ENCODE measurements at regions not wholly inside any gene's neighbourhood (a gene's known extent, or its start where the extent isn't known, plus 50 kb on each side); places are given as distances from the start of the nearest gene placed in this dataset.

DNA sequence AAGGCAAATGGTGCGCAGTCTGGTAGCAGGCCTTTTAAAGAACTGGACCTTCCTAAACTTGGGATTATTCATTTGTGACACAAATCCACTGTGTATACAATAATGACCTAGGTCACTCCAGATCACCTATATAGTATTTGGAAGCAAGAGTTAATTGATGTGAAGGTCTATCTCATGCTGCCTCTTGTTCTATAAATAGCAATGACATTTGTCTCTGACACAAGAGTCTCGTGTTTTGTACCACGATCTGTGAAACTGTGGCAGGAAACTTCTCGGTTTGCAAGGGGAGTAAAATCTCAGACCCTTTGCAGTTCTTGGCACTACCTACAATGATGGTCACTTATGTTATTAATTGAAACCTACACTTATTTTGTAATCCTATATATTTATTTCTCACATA is 1408.4 kb downstream of the PCDH7 start:
- no peak for TF ChIP-seq YY1 (IDR thresholded peaks at IDR 0.05; ENCODE audit: insufficient read depth, insufficient read length)
- TF ChIP-seq SUZ12 (IDR thresholded peaks at IDR 0.05; ENCODE audit: extremely low read depth, insufficient read depth, insufficient read length): no peak
- TF ChIP-seq ZNF274 (IDR thresholded peaks at IDR 0.05; ENCODE audit: low read depth, low read length): no peak
- H3K4me1 ChIP-seq (ENCODE audit: insufficient read depth, insufficient read length): no peaks in the 10 kb centered on the region

GRCh38 chr4:32129967-32130366 is 1409.8 kb downstream of the PCDH7 start:
- no peak overlapping the region for H3K4me3 ChIP-seq (ENCODE audit: insufficient read length, low read depth)
- TF ChIP-seq ZNF274 (IDR thresholded peaks at IDR 0.05; ENCODE audit: low read depth, low read length): no peak
- TF ChIP-seq SUZ12 (IDR thresholded peaks at IDR 0.05; ENCODE audit: extremely low read depth, insufficient read depth, insufficient read length): no peak
- H3K4me1 ChIP-seq (ENCODE audit: insufficient read depth, insufficient read length): no peaks in the 10 kb centered on the region

More for the DNA sequence above, 1408.4 kb downstream of the PCDH7 start:
- H3K9ac ChIP-seq (ENCODE audit: insufficient read length, low read depth): no peak overlapping the region
- no peaks in the 10 kb centered on the region for H3K27me3 ChIP-seq (ENCODE audit: insufficient read depth, insufficient read length)
- H3K36me3 ChIP-seq (ENCODE audit: insufficient read depth, insufficient read length, low read length): no peaks in the 10 kb centered on the region
- no peak for DNase-seq (ENCODE audit: low read depth, low spot score)
- H3K9me3 ChIP-seq (ENCODE audit: insufficient read depth, low read length): no peaks in the 10 kb centered on the region
- no peak overlapping the region for H3K4me3 ChIP-seq (ENCODE audit: insufficient read length, low read depth)

DNA sequence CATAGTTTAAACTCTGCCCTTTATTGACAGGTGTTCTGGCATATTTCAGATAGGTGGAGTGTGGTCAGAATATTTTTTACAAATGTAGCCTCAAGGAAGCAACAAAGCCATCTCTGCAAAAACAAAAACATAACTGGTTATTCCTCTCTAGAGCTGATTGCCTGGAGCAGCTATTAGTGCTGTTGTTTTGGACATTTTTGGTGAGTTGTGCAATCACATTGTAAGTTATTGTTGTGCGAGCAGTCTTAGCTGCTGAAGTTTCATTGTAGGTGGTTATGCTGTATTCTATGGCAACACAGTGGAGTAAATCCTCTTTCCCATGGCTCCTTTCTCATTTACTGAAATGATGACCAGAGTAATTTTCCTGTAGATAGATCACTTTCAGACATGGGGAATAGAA is 1413.0 kb downstream of the PCDH7 start:
- H3K4me1 ChIP-seq (ENCODE audit: insufficient read depth, insufficient read length): no peaks in the 10 kb centered on the region
- no peak for TF ChIP-seq YY1 (IDR thresholded peaks at IDR 0.05; ENCODE audit: insufficient read depth, insufficient read length)
- TF ChIP-seq ZNF274 (IDR thresholded peaks at IDR 0.05; ENCODE audit: low read depth, low read length): no peak
- TF ChIP-seq SUZ12 (IDR thresholded peaks at IDR 0.05; ENCODE audit: extremely low read depth, insufficient read depth, insufficient read length): no peak
- no peak for DNase-seq (ENCODE audit: low read depth, low spot score)
- H3K9me3 ChIP-seq (ENCODE audit: insufficient read depth, low read length): no peaks in the 10 kb centered on the region
- H3K4me3 ChIP-seq (ENCODE audit: insufficient read length, low read depth): no peak overlapping the region
- no peak overlapping the region for H3K9ac ChIP-seq (ENCODE audit: insufficient read length, low read depth)
- H3K36me3 ChIP-seq (ENCODE audit: insufficient read depth, insufficient read length, low read length): no peaks in the 10 kb centered on the region
- H3K27me3 ChIP-seq (ENCODE audit: insufficient read depth, insufficient read length): no peaks in the 10 kb centered on the region

More at GRCh38 chr4:32129967-32130366, 1409.8 kb downstream of the PCDH7 start:
- no peak overlapping the region for H3K9ac ChIP-seq (ENCODE audit: insufficient read length, low read depth)
- no peaks in the 10 kb centered on the region for H3K36me3 ChIP-seq (ENCODE audit: insufficient read depth, insufficient read length, low read length)
- DNase-seq (ENCODE audit: low read depth, low spot score): no peak
- H3K9me3 ChIP-seq (ENCODE audit: insufficient read depth, low read length): no peaks in the 10 kb centered on the region
- H3K27me3 ChIP-seq (ENCODE audit: insufficient read depth, insufficient read length): no peaks in the 10 kb centered on the region

- Histone ChIP-seq H3K27me3 (ENCODE audit: insufficient read depth, insufficient read length) (no peaks in the 10 kb centered on the region), H3K9me3 (ENCODE audit: insufficient read depth, low read length) (no peaks in the 10 kb centered on the region), H3K4me1 (ENCODE audit: insufficient read depth, insufficient read length) (no peaks in the 10 kb centered on the region), H3K9ac (ENCODE audit: insufficient read length, low read depth) (no peak overlapping the region), H3K36me3 (ENCODE audit: insufficient read depth, insufficient read length, low read length) (no peaks in the 10 kb centered on the region), H3K4me3 (ENCODE audit: insufficient read length, low read depth) (no peak overlapping the region)
- TF ChIP-seq ZNF274 (IDR thresholded peaks at IDR 0.05; ENCODE audit: low read depth, low read length): no peak
- TF ChIP-seq SUZ12 (IDR thresholded peaks at IDR 0.05; ENCODE audit: extremely low read depth, insufficient read depth, insufficient read length): no peak
- TF ChIP-seq YY1 (IDR thresholded peaks at IDR 0.05; ENCODE audit: insufficient read depth, insufficient read length): no peak
- DNase-seq (ENCODE audit: low read depth, low spot score): no peak
Measured at GRCh38 chr4:32133734-32134133, 1413.6 kb downstream of the PCDH7 start.

GRCh38 chr4:32135642-32136041 is 1415.5 kb downstream of the PCDH7 start:
- no peaks in the 10 kb centered on the region for H3K36me3 ChIP-seq (ENCODE audit: insufficient read depth, insufficient read length, low read length)
- H3K27me3 ChIP-seq (ENCODE audit: insufficient read depth, insufficient read length): no peaks in the 10 kb centered on the region
- no peak overlapping the region for H3K9ac ChIP-seq (ENCODE audit: insufficient read length, low read depth)
- H3K4me3 ChIP-seq (ENCODE audit: insufficient read length, low read depth): no peak overlapping the region
- H3K9me3 ChIP-seq (ENCODE audit: insufficient read depth, low read length): no peaks in the 10 kb centered on the region
- no peak for TF ChIP-seq ZNF274 (IDR thresholded peaks at IDR 0.05; ENCODE audit: low read depth, low read length)
- TF ChIP-seq YY1 (IDR thresholded peaks at IDR 0.05; ENCODE audit: insufficient read depth, insufficient read length): no peak
- no peak for TF ChIP-seq SUZ12 (IDR thresholded peaks at IDR 0.05; ENCODE audit: extremely low read depth, insufficient read depth, insufficient read length)
- no peaks in the 10 kb centered on the region for H3K4me1 ChIP-seq (ENCODE audit: insufficient read depth, insufficient read length)
- no peak for DNase-seq (ENCODE audit: low read depth, low spot score)

GRCh38 chr4:32136081-32136787 is 1416.1 kb downstream of the PCDH7 start:
- Histone ChIP-seq H3K9ac (ENCODE audit: insufficient read length, low read depth) (no peak overlapping the region), H3K4me3 (ENCODE audit: insufficient read length, low read depth) (no peak overlapping the region), H3K27me3 (ENCODE audit: insufficient read depth, insufficient read length) (no peaks in the 10 kb centered on the region), H3K4me1 (ENCODE audit: insufficient read depth, insufficient read length) (no peaks in the 10 kb centered on the region), H3K36me3 (ENCODE audit: insufficient read depth, insufficient read length, low read length) (no peaks in the 10 kb centered on the region), H3K9me3 (ENCODE audit: insufficient read depth, low read length) (no peaks in the 10 kb centered on the region)
- no peak for DNase-seq (ENCODE audit: low read depth, low spot score)
- TF ChIP-seq YY1 (IDR thresholded peaks at IDR 0.05; ENCODE audit: insufficient read depth, insufficient read length) (no peak), ZNF274 (IDR thresholded peaks at IDR 0.05; ENCODE audit: low read depth, low read length) (no peak), SUZ12 (IDR thresholded peaks at IDR 0.05; ENCODE audit: extremely low read depth, insufficient read depth, insufficient read length) (no peak)

DNA sequence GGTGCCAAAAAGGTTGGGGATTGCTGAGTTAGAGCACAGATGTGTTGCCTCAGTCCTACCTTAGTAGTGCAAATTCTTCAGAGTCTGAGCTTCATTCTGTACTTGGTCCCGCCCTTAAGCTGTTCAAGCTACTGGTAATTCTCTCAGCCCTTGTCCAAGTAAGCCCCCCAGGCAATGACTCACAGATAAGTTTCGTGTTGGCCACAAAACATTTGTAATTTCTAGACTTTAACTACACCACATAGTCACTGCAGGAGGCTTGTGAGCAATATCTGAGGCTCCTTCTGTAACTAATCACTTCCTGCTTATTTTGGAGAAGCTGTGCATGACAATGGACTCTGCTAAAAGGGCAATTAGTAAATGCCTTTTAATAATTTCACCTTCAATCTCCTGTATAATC is 1420.5 kb downstream of the PCDH7 start:
- Histone ChIP-seq H3K27me3 (ENCODE audit: insufficient read depth, insufficient read length) (no peaks in the 10 kb centered on the region), H3K4me3 (ENCODE audit: insufficient read length, low read depth) (no peak overlapping the region), H3K4me1 (ENCODE audit: insufficient read depth, insufficient read length) (no peaks in the 10 kb centered on the region), H3K9me3 (ENCODE audit: insufficient read depth, low read length) (no peaks in the 10 kb centered on the region), H3K36me3 (ENCODE audit: insufficient read depth, insufficient read length, low read length) (no peaks in the 10 kb centered on the region), H3K9ac (ENCODE audit: insufficient read length, low read depth) (no peak overlapping the region)
- TF ChIP-seq SUZ12 (IDR thresholded peaks at IDR 0.05; ENCODE audit: extremely low read depth, insufficient read depth, insufficient read length) (no peak), ZNF274 (IDR thresholded peaks at IDR 0.05; ENCODE audit: low read depth, low read length) (no peak), YY1 (IDR thresholded peaks at IDR 0.05; ENCODE audit: insufficient read depth, insufficient read length) (no peak)
- DNase-seq (ENCODE audit: low read depth, low spot score): peak; percentile 8

All from NT2/D1 (cell line).